ENCODE measurements at regions not wholly inside any gene's neighbourhood (a gene's known extent, or its start where the extent isn't known, plus 50 kb on each side); places are given as distances from the start of the nearest gene placed in this dataset.

GRCh38 chr4:165631208-165631894 lies 241.7 kb upstream of the TLL1 start:
- ChIA-PET CTCF (no interaction called here), POLR2A (no interaction called here)
- no peak for DNase-seq (ENCODE audit: low read depth, low spot score)
- no peak for TF ChIP-seq CTCF (IDR thresholded peaks at IDR 0.05; ENCODE audit: insufficient read depth, low read length, missing control alignments)
- no peak overlapping the region for H3K4me3 ChIP-seq (ENCODE audit: low read depth, low read length)

GRCh38 chr4:165631912-165632311 lies 241.1 kb upstream of the TLL1 start:
- POLR2A ChIA-PET = no interaction called here
- no peak for TF ChIP-seq CTCF (IDR thresholded peaks at IDR 0.05; ENCODE audit: insufficient read depth, low read length, missing control alignments)
- no peak for DNase-seq (ENCODE audit: low read depth, low spot score)
- CTCF ChIA-PET = no interaction called here
- no peak overlapping the region for H3K4me3 ChIP-seq (ENCODE audit: low read depth, low read length)

DNA sequence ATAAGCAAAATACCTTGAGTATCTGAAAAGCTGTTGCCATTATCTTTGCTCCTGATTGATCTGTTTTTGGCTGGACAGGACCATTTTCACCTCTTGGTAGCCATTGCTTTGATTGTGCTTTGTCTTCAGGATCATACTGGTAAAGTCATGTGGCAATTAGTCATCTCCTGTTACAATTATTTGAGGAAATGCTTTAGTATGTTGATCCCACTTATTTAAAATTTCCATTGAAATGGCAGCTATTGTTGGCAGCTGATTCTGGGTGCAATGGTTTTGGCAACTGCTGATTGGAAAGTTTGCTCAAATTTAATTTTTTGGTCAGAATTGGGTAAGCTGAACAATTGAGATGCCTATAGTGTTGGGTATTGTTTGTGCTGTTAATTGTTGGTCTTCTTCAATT lies 238.3 kb upstream of the TLL1 start:
- TF ChIP-seq CTCF (IDR thresholded peaks at IDR 0.05; ENCODE audit: insufficient read depth, low read length, missing control alignments) = no peak
- ChIA-PET CTCF (no interaction called here), POLR2A (no interaction called here)
- DNase-seq (ENCODE audit: low read depth, low spot score) = no peak
- H3K4me3 ChIP-seq (ENCODE audit: low read depth, low read length) = no peak overlapping the region

GRCh38 chr4:165635381-165635780 lies 237.7 kb upstream of the TLL1 start:
- no peak for TF ChIP-seq CTCF (IDR thresholded peaks at IDR 0.05; ENCODE audit: insufficient read depth, low read length, missing control alignments)
- H3K4me3 ChIP-seq (ENCODE audit: low read depth, low read length) = no peak overlapping the region
- no peak for DNase-seq (ENCODE audit: low read depth, low spot score)
- POLR2A ChIA-PET = no interaction called here
- CTCF ChIA-PET = no interaction called here

- no peak for DNase-seq (ENCODE audit: low read depth, low spot score)
- CTCF ChIA-PET = no interaction called here
Measured at GRCh38 chr4:165635951-165636350, 237.1 kb upstream of the TLL1 start.

DNA sequence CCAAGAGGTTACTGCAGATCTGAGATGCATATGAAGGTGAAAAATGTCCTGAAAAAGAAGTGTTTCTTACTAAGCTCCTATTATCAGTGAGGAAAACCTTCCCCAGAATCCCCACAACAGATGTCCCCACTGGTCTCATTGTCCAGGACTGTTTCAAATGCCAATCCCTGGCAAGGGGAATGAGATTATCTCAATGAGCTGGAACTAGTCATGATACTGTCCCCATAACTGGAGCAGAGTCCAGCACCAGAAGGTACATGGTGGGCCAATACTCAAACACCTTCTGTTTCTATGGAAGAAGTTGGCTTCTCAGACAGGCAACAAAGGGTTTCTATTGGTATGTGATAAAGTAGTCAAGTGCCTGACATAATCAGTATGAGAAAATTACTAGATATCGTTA lies 221.1 kb upstream of the TLL1 start:
- TF ChIP-seq CTCF (IDR thresholded peaks at IDR 0.05; ENCODE audit: insufficient read depth, low read length, missing control alignments) = no peak
- H3K4me3 ChIP-seq (ENCODE audit: low read depth, low read length) = no peak overlapping the region
- ChIA-PET CTCF (no interaction called here), POLR2A (no interaction called here)
- no peak for DNase-seq (ENCODE audit: low read depth, low spot score)

More at GRCh38 chr4:165635951-165636350, 237.1 kb upstream of the TLL1 start:
- no peak overlapping the region for H3K4me3 ChIP-seq (ENCODE audit: low read depth, low read length)
- POLR2A ChIA-PET = no interaction called here
- TF ChIP-seq CTCF (IDR thresholded peaks at IDR 0.05; ENCODE audit: insufficient read depth, low read length, missing control alignments) = no peak
